HEK293T (cell line): ENCODE measurements at regions not wholly inside any gene's neighbourhood (a gene's known extent, or its start where the extent isn't known, plus 50 kb on each side); places are given as distances from the start of the nearest gene placed in this dataset.

Experiments used
- ARNT ChIP-seq: fragments of 450-650 bp; IDR thresholded peaks from 2 replicates; pipeline ENCODE4 v1.6.1; 2017; ENCODE audit warnings: mild to moderate bottlenecking
- SUZ12 ChIP-seq: fragments of 450-650 bp; IDR thresholded peaks from 2 replicates; pipeline ENCODE4 v1.6.1; 2016; ENCODE audit warnings: mild to moderate bottlenecking

- TF ChIP-seq ARNT (no peak), SUZ12 (no peak)
These were observed 741.1 kb upstream of the LUZP2 start for GRCh38 chr11:23755769-23756168.
